ENCODE measurements at regions not wholly inside any gene's neighbourhood (a gene's known extent, or its start where the extent isn't known, plus 50 kb on each side); places are given as distances from the start of the nearest gene placed in this dataset.
"Not testable (repeated sequence)": the region's sequence is repeated elsewhere in the genome, so short reads cannot be mapped to it uniquely, and the experiment has no call there.

DNA sequence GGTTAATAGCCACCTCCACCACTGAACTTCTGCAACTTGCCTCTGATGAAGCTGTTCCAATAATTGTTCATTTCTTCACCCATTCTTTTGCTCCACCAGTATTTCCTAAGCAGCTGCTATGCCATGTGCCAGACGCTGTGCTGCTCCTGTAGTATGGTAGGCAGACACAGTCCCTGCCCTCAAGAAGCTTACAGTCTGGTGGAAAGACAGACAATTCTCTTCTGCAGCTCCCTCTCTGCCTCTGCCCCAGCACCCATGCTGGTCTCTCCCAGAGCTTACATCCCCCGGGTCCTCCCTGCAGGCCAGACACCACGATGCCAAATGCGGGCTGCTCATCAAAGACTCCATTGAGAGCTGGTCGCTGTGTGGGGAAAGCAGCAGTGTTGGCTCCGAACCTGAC is 111.6 kb upstream of the ESRRB start:
- DNase-seq, result no peak

DNA sequence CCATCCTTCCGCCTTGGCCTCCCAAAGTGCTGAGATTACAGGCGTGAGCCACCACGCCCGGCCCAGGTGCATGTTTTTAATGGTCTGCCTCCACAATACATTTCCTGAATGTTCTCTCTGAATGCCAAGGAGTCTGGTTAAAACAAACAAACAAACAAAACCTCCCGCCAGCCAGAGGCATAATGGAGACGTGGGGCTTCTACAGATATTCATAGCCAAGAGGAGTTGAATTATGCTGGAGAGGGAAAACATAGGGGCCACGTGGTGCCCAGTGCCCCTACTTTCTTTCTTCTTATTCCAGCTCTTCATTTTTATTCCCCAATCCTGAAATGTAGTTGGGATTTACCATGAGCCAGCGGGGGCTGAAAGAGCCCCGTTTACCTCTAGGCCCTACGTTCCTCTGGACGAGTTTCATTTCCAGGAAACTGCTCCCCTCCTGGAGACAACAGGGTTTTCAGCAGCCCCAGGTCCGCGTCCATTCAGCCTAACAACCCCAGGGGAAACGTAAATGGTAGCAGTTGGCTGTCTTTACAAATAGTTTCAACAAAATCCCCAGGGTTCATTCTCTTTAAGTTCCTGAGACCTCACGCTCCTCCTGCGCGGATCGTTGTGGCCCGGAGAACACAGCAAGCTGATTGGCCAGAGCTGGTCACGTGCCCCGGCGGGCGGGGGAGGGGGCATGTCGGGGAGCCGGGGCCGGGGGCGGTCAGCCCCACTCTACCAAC is 108.5 kb upstream of the ESRRB start:
- peak; percentile 73 for DNase-seq

DNA sequence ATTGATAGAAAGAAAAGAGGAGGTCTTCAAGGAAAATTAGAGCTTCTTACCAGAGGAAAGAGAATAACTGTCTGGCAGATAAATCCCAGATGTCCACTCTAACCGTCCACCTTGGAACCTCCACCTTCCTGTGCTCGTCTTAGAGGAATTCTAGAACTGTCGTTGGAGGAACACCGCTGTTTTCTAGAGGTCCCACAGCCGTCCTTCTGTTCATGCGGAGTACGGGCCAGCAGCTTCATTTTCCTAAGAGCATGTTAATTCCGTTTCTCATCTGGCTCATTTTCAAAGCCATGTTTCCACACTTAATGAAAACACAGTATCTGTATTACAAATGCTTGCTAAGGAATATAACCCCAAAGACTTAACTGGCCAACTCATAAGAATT is 107.9 kb upstream of the ESRRB start:
- DNase-seq, result peak; percentile 73

DNA sequence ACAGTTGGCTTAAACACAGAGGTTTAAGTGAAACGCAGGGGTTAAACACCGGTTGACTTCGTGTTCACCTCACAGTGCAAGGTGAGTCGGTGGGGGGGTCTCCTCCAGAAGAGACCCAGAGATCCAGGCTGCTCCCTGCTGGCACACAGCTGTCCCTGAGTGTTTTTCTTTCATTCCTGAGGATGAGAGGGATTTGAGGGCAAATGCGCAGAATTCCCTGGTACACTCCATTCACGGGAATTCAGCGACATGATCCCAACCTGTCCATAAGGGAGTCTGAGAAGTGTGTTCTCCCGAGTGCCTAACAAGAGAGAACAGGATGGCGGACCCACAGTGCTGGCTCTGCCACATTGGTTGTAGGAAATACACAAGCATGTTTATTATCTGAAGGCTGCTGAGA is 107.2 kb upstream of the ESRRB start:
- DNase-seq, result no peak

DNA sequence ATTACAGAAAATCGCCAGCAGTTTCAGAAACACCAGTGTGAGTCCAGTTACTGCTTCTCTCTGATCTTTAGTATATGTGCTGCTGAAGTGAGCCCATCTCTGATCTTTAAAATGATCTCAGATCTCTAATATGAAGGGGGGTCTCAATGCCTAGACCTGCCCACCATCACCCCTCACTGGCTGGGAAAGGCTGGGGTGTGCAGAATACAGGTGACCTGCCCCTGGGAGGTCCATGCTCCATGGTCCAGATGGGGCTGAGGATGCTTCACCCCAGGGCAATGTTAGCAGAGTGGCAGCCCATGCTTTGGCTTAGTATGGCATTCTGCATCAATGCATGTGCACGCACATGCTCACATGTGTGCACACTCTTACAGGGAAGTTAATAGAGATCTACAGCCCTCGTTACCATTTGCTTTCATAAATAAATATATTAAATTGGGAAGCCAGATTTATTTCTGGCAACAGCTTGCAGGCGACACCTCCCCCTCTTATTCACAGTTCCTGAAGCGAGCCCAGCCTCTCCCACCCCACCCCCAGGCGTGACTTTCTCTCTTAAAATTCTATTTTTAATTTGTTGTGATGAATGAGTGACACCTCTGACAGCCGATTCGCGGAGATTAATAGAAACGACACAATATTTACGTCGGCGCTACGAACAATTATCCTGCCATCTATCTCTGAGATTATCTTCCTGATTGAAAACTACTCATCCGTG is 104.7 kb upstream of the ESRRB start:
- DNase-seq, result no peak

DNA sequence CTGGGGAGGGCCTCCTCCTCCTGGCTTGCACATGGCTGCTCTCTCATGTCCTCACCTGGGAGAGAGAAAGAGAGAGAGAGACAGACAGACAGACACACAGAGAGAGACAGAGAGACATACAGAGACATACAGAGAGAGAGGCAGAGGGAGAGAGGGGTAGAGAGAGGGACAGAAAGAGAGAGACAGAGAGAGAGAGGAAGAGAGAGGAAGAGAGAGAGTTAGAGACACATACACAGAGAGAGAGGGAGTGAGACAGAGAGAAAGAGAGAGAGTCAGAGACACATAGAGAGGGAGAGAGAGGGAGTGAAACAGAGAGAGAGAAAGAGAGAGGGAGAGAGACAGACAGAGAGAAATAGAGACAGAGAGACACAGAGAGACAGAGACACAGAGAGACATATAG is 103.6 kb upstream of the ESRRB start:
- no peak for DNase-seq

DNA sequence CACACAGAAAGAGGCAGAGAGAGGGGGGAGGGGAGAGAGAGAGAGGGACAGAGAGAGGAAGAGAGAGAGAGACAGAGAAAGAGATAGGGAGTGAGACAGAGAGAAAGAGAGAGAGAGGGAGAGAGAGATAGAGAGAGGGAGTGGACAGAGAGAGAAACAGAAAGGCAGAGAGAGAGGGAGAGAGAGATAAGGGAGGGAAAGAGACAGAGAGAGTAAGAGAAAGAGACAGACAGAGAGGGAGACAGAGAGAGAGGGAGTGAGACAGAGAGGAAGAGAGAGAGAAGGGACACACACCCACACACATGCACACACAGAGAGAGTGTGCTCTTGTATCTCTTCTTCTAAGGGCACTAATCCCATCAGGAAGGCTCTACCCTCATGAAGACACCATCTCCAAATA is 103.2 kb upstream of the ESRRB start:
- no peak for DNase-seq

DNA sequence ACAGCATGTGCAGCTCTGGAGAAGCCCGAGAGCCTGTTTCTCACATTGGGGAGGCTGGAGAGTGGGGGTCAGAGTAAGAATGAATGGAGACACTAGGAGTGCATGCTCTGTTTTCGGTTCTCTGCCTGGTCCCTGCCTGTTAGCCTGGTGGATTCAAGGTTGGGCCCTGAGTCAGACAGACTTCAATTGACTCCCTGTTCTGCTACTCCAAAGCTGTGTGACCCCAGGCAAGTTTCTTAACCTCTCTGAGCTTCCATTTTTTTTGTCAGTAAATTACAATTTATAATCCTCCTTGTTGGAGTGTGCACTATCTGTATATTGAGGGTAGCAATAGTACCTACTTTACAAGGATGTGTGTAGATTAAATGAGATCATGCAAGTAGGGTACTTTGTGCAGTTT is 102.6 kb upstream of the ESRRB start:
- no peak for DNase-seq

DNA sequence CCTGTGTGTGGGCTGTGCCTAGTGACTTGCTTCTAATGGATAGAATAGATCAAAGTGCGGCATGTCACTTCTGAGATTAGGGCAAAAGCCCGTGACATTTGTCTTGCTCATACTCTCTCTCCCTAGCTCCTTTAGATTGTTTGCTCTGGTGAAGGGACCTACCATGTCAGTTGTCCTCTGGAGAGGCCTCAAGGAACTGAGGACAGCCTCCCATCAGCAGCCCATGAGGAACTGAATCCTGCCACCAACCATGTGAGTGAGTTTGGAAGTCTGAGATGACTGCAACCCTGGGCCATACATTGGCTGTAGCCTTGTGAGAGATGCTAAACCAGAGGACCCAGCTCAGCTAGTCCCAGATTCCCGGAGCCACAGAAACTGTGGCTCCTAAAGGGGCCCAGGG is 101.6 kb upstream of the ESRRB start:
- DNase-seq, result no peak

DNA sequence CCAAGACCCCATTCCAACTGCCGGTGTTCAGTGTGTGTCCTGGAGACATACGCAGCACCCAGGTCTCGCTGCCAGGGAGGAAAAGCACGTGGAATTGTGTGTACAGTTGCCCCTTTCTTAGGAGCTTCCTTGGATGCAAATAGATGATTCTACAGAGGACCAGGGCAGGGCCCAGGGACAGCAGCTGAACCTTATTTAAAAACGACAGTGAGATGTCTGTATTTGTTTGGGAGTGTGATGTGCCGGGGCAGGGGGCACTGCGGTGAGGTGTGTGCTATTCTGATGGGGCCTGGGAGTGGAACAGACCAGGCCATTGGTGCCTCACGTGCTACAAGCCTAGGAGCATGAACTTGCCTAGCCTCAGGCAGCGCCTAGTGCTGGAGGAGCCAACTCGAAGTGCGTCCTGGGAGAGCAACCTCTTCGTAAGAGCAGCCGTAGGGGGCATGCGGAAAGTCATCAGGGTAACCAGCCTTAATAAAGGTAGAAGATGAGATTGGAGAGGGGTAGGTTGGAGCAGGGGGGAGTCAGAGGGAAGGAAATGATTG is 98.3 kb upstream of the ESRRB start:
- no peak for DNase-seq

DNA sequence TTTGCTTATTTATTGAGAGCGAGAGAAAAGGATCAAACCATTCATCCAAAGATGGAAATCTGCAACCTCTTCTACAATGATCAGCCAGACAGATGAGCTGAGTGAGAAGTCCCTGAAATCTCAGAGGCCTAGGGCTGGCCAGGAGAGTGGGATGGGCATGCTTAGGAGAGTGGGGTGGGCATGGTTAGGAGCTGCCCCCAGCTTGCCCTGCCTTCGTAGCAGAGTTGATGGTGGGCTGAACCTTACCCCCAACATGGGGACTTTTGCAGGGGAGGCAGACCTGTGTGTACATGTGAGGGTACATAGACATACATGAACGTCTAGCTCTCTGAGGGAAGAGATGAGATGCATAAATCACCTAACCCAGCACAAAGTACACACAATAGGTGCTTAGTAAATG is 95.7 kb upstream of the ESRRB start:
- DNase-seq, result no peak

DNA sequence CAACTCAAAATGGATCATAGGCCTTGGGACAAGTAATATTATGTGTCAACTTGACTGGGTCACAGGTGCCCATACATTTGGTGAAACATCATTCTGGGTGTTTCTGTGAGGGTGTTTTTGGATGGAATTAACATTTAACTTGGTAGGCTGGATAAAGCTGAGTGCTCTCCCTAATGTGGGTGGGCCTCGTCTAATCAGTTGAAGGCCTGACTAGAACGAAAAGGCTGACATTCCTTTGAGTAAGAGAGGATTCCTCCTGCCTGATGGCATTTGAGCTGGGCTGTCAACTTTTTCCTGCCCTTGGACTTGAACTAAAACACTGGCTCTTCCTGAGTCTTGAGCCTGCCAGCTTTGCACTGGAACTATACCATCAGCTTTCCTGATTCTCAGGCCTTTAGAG is 93.4 kb upstream of the ESRRB start:
- no peak for DNase-seq

DNA sequence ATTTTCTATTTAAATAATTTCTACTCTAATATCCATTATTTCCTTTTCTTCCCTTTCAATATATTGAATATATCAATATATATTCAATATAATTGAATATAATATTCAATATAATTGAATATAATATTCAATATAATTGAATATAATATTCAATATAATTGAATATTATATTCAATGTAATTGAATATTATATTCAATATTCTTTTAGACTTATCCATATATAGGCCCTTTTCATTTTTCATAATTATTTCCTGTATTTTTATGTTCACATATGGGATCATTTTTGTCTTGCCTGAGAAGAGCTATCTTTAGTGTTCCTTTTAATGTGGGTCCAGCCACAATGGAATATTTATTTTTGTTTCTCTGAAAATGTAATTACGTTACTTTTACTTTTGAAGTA is 88.9 kb upstream of the ESRRB start:
- no peak for DNase-seq

DNA sequence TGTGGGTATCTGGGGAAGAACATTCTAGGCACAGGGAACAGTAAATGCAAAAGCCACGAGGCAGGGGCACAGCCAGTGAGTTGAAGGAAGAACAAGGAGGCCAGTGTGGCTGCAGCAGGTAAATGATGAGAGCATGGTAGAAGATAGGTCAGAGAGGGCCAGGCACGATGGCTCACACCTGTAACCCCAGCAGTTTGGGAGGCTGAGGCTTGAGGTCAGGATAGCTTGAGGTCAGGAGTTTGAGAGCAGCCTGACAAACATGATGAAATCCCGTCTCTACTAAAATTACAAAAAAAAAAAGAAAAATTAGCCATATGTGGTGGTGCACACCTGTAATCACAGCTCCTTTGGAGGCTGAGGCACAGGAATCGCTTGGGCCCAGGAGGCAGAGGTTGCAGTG is 86.7 kb upstream of the ESRRB start:
- DNase-seq, result no peak

DNA sequence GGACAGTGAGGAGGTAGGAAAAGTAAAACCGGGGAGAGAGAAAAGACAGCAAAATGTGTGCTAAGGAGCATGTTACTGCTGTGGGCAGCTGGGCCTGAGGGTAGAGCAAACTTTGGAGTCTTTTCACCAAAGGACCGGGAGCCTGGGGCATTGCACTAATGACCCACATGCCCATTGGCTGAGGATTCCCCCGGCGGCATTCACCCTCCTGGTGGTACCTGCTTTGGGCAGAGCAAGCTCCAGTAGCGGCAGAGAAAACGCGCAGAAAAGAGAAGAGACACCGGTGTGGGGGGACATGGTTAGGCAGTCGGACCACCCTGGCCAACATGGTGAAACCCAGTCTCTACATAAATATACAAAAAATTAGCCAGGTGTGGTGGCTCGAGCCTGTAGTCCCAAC is 83.4 kb upstream of the ESRRB start:
- no peak for DNase-seq

DNA sequence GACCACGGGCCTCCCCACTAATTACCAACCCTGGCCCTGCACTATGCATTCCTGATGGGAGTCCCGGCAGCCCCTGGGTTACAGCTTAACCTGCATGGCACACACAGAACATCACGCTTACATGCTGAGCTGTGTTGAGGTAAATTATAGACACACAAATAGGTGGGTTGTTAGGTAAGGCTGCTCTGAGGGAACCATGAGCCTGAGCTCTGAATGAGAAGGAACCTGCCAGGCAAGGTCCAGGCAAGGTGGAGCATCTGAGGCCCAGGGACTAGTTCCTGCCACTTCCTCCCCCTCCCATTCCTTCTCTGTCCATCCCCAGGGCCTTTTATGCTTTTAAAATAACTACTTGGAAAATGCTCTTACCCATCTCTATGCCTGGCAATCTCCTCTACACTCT is 82.7 kb upstream of the ESRRB start:
- no peak for DNase-seq

DNA sequence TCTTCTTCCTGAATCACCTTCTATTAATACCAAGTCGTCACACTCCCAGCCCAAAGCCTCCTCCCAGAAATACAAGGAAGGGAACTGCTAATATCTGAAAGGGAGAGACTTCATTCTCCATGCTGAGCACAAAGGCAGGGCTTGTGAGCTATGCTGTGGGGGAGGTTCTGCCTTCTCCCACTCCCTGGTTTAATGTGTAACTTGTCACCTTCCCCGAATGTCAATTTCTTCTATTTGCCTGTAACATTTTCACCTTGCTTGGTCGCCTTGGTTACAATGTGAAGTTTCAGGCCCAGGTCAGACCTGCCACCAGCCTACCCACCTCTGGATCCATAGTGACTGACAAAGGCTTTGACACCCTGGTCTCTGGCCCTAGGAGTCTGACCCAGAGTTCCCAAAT is 82.0 kb upstream of the ESRRB start:
- peak; percentile 16 for DNase-seq

DNA sequence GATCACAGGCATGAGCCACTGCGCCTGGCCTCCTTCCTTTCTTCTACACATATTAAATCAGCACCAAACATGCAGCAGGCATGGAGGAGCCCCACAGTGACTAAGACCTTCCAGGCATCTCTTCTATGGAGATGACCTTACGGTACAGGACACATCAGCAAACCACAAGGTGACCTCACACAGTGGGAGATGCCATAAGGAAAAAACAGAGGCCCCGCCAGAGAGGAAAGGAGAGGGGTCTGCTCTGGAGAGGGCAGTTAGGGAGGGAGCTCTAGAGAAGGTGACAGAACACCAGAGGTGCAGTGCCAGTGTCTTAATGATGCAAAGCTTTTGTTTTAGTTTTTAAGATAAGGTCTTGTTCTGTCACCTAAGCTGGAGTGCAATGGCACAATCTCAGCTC is 81.1 kb upstream of the ESRRB start:
- DNase-seq, result no peak

DNA sequence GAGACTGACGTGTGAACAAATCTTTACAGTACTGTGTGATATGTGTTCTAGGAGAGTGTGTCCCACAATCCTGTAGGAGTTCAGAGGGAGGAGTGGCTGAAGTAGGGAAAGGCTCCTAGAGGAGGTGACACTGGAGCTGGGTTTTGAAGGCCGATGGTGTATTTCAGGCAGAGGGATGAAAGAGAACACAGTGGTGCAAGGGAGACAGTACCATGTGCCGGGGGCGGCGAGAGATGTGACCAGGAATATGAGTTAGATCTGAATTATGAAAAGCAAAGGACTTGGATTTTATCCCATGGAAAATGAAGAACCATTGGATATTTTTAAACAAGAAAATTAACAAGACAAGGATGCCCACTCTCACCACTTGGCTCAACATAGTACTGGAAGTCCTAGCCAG is 77.0 kb upstream of the ESRRB start:
- no peak for DNase-seq

DNA sequence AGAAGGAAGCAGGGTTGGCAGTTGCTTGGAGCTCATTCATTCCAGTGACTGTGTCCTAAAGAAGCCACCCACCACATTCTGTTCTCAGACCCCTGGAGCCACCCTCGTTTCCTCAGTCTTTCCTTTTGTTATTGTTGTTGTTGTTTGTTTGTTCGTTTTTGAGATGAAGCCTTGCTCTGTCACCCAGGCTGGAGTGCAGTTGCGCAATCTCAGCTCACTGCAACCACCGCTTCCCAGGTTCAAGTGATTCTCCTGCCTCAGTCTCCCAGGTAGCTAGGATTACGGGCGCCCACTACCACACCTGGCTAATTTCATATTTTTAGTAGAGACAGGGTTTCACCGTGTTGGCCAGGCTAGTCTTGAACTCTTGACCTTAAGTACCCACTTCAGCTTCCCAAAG is 72.7 kb upstream of the ESRRB start:
- DNase-seq, result not testable (repeated sequence)

DNA sequence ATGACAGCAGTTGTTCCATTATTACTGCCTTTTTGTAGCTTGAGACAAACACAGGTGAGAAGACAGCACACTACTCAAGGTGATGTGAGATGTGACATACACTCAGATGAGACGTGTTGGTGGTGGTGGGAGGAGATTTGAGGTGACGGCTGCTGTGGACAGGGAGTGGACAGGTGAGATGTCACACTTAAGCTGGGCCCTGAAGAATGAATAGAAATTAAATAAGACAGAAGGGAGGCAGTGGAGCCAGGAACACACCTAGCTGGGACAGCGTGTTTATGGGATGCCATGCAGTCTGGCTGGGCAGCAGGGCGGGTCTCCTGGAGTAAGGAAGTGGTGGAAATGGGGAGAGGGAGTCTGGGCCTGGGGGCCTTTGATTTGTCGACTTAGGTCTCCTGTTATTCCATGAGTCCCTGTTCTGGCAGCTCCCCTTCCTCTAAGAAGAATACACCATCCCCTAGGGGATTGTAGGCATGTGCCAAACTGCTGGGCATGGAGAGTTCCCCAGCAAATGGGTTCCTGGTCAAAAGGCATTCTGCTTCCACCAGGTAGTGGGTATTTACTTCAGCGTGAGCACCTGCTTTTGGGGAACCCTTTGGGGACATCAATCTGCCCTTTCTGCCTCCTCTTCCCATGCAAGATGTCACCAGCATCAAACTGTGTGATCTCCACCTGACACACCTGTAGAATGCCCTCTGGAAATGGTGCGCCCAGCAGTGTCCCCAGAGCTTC is 71.2 kb upstream of the ESRRB start:
- DNase-seq, result no peak

DNA sequence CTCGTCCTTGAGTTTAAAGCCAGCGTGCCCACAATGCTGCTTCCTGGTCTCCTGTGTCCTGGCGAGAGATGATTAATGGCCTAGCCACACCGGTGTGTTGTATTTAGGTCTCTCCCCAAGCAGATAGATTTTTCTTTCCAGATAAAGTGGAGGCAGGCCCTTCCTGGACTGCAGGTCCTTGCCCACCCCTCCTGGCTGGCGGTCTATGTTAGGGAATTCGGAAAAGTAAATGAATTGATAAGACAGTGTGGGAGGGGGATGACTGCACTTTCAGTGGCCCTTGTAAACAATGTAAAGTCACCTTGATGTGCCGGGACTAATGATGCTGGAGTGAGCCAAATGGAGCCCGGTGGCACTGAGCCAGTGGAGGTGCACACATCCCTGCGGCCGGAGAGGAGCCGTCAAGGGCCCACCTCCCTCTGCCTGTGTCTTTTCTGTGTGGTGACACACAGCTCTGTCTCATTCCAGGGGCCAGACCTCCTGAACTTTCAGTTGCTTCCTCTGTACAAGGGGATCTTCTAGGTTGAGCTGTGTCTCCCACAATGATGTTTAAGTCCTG is 70.6 kb upstream of the ESRRB start:
- DNase-seq, result no peak

DNA sequence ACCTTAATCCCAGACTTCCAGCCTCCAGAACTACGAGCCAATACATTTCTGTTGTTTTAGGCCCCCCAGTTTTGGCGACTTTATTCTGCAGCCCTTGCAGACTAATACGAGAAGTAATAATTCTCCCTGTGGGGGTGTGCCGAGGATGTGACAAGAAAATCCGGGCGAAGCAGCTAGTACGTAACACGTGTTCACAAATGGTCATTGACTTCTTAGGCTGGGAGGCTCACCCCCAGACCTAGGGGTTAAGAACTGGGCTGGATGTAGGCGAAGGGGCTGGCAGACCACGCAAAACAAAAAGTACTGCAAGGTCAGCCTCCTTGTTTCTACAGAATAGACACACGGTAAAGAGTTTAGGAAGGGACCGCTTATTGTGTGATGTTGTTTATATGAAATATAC is 69.8 kb upstream of the ESRRB start:
- DNase-seq, result no peak

Data from kidney glomerular epithelial cell (primary cell).